ENCODE measurements at regions not wholly inside any gene's neighbourhood (a gene's known extent, or its start where the extent isn't known, plus 50 kb on each side); places are given as distances from the start of the nearest gene placed in this dataset.

GRCh38 chr6:90431576-90431975, 134.9 kb upstream of the BACH2 start:
- no peak for TF ChIP-seq CTCF (IDR thresholded peaks at IDR 0.05; ENCODE audit: insufficient read depth, low read length, missing control alignments)
- ChIA-PET POLR2A (no interaction called here), CTCF (interaction anchor here (1.2 to 1.3 kb wide), 2 partner anchors 24 to 38 kb away, joined by 3 read pairs; no protein-coding TSS in a partner anchor)
- DNase-seq (ENCODE audit: low read depth, low spot score) = no peak
- no peak overlapping the region for H3K4me3 ChIP-seq (ENCODE audit: low read depth, low read length)

- no peak overlapping the region for H3K4me3 ChIP-seq (ENCODE audit: low read depth, low read length)
- no peak for TF ChIP-seq CTCF (IDR thresholded peaks at IDR 0.05; ENCODE audit: insufficient read depth, low read length, missing control alignments)
- POLR2A ChIA-PET = no interaction called here
- CTCF ChIA-PET = interaction anchor here (1.3 kb wide), 1 partner anchor 9 kb away, joined by 3 read pairs; no protein-coding TSS in a partner anchor
- DNase-seq (ENCODE audit: low read depth, low spot score) = no peak
These were observed 133.1 kb upstream of the BACH2 start for GRCh38 chr6:90429713-90430112.

GRCh38 chr6:90428514-90428913, 131.9 kb upstream of the BACH2 start:
- no peak for TF ChIP-seq CTCF (IDR thresholded peaks at IDR 0.05; ENCODE audit: insufficient read depth, low read length, missing control alignments)
- CTCF ChIA-PET = interaction anchor here (1.2 kb wide), 1 partner anchor 35 kb away, joined by 3 read pairs; no protein-coding TSS in a partner anchor
- POLR2A ChIA-PET = no interaction called here
- DNase-seq (ENCODE audit: low read depth, low spot score) = no peak
- H3K4me3 ChIP-seq (ENCODE audit: low read depth, low read length) = no peak overlapping the region

- TF ChIP-seq CTCF (IDR thresholded peaks at IDR 0.05; ENCODE audit: insufficient read depth, low read length, missing control alignments) = no peak
- ChIA-PET POLR2A (no interaction called here), CTCF (interaction anchor here (1.0 to 1.3 kb wide), 3 partner anchors 54 to 439 kb away, joined by 3 to 5 read pairs (median 4); no protein-coding TSS in a partner anchor)
- DNase-seq (ENCODE audit: low read depth, low spot score) = no peak
- no peak overlapping the region for H3K4me3 ChIP-seq (ENCODE audit: low read depth, low read length)
These were observed 128.6 kb upstream of the BACH2 start for GRCh38 chr6:90425161-90425641.

GRCh38 chr6:90424580-90424979, 127.9 kb upstream of the BACH2 start:
- no peak overlapping the region for H3K4me3 ChIP-seq (ENCODE audit: low read depth, low read length)
- no peak for DNase-seq (ENCODE audit: low read depth, low spot score)
- no peak for TF ChIP-seq CTCF (IDR thresholded peaks at IDR 0.05; ENCODE audit: insufficient read depth, low read length, missing control alignments)
- POLR2A ChIA-PET = no interaction called here
- CTCF ChIA-PET = interaction anchor here (1.0 to 2.2 kb wide), 4 partner anchors 32 to 438 kb away, joined by 3 to 7 read pairs (median 4); no protein-coding TSS in a partner anchor

GRCh38 chr6:90421666-90422065, 125.0 kb upstream of the BACH2 start:
- POLR2A ChIA-PET = no interaction called here
- no peak overlapping the region for H3K4me3 ChIP-seq (ENCODE audit: low read depth, low read length)
- TF ChIP-seq CTCF (IDR thresholded peaks at IDR 0.05; ENCODE audit: insufficient read depth, low read length, missing control alignments) = no peak
- no peak for DNase-seq (ENCODE audit: low read depth, low spot score)
- CTCF ChIA-PET = interaction anchor here (0.9 kb wide), 1 partner anchor 28 kb away, joined by 5 read pairs; no protein-coding TSS in a partner anchor
